Stomach (tissue), 8 donors: ENCODE measurements at regions not wholly inside any gene's neighbourhood (a gene's known extent, or its start where the extent isn't known, plus 50 kb on each side); places are given as distances from the start of the nearest gene placed in this dataset.

ENCODE experiments used
- DNase-seq, 2 donors: peaks; one replicate each; pipeline versions ENCODE4 v3.0.0 to v3.0.0-alpha.2; 2013 to 2019
- H3K27ac ChIP-seq, 5 donors: fragments of 200-600 bp in 4 of 5; sonication (generic) in 4 of 5; one replicate each; pipeline ENCODE4 v1.5.1; 2013 to 2019; ENCODE audit warnings: mild to moderate bottlenecking in 1 of 5, moderate library complexity in 1 of 5
- H3K27me3 ChIP-seq, 3 donors: fragments of 200-600 bp; sonication (generic); one replicate each; pipeline ENCODE4 v1.5.1; 2017 to 2019; ENCODE audit warnings: mixed run types in 1 of 3
- H3K36me3 ChIP-seq, 4 donors: fragments of 200-600 bp; sonication (generic); 1 replicate in 3 of 4; 2 replicates in 1 of 4; pipeline ENCODE4 v1.5.1; 2016 to 2019
- H3K4me1 ChIP-seq, 4 donors: fragments of 200-600 bp; sonication (generic); one replicate each; pipeline ENCODE4 v1.5.1; 2016 to 2019
- H3K4me3 ChIP-seq, 4 donors: fragments of 200-600 bp; sonication (generic) in 3 of 4; one replicate each; pipeline ENCODE4 v1.5.1; 2016 to 2019; ENCODE audit warnings: mild to moderate bottlenecking in 1 of 4
- H3K9me3 ChIP-seq, 4 donors: fragments of 200-600 bp; sonication (generic); one replicate each; pipeline ENCODE4 v1.5.1; 2016 to 2019
- CTCF ChIP-seq, 7 experiments: fragments of 450-650 bp in 4 of 7; fragments of 200-600 bp in 3 of 7; sonication (generic) in 3 of 7; IDR thresholded peaks; one replicate each; pipeline ENCODE4 v1.5.1; 2016 to 2019; ENCODE audit warnings: antibody characterized with exemption in 7 of 7, control low read depth in 2 of 7, mild to moderate bottlenecking in 1 of 7
- EP300 ChIP-seq: sonication (generic); formaldehyde crosslinking; IDR thresholded peaks from one replicate; pipeline ENCODE4 v1.6.1; 2017; ENCODE audit warnings: antibody characterized with exemption
- POLR2A ChIP-seq, 4 donors: fragments of 450-650 bp; IDR thresholded peaks; one replicate each; pipeline ENCODE4 v1.6.1; 2016; ENCODE audit warnings: antibody characterized with exemption in 4 of 4, control low read depth in 2 of 4, mild to moderate bottlenecking in 1 of 4, moderate library complexity in 1 of 4
- POLR2AphosphoS5 ChIP-seq, 3 donors: sonication (generic); formaldehyde crosslinking; IDR thresholded peaks; one replicate each; pipeline ENCODE4 v1.6.1; 2016; ENCODE audit warnings: antibody characterized with exemption in 3 of 3
- WGBS, 5 donors: extraction: QIAGEN DNeasy Blood & Tissue Kit in 3 of 5; methylation state at CpG; one replicate each; pipeline versions ENCODE4 v1.1.5 to v1.1.7; 2013 to 2018; 5-methylcytosine and 5-hydroxymethylcytosine counted together
- intact Hi-C: fragments of 100-400 bp; cut with DNase I; formaldehyde crosslinking; loops from one replicate; pipeline ENCODE4 v1.15.1; 2023; ENCODE audit warnings: low total_unique reads
- donor health status: healthy with polysubstance abuse.
- donor health status: Bipolar disorder and iron deficiency.
- donor health status: healthy.

GRCh38 chr5:5979761-5980537 is 398.4 kb downstream of the MED10 start:
- H3K27ac ChIP-seq: no peak overlapping the region
- no peaks in the 10 kb centered on the region for H3K4me1 ChIP-seq
- H3K36me3 ChIP-seq: no peaks in the 10 kb centered on the region
- no peak for DNase-seq
- WGBS, 5 donors: 38 to 50% (median 42%) methylated on average over 6 of the region's 6 CpGs
- H3K27me3 ChIP-seq: no peaks in the 10 kb centered on the region
- H3K4me3 ChIP-seq: no peak overlapping the region
- no peaks in the 10 kb centered on the region for H3K9me3 ChIP-seq
- TF ChIP-seq EP300: no peak
- no peak for TF ChIP-seq POLR2AphosphoS5 (IDR thresholded peaks at IDR 0.05)
- intact Hi-C loops: no loop called here

GRCh38 chr5:5979377-5979760 is 399.0 kb downstream of the MED10 start:
- no peaks in the 10 kb centered on the region for H3K27me3 ChIP-seq
- no peaks in the 10 kb centered on the region for H3K36me3 ChIP-seq
- H3K27ac ChIP-seq: no peak overlapping the region
- peak in 1 of 2 donors; percentile 10 for DNase-seq
- TF ChIP-seq CTCF (IDR thresholded peaks at IDR 0.05) (no peak), POLR2AphosphoS5 (IDR thresholded peaks at IDR 0.05) (no peak), EP300 (no peak), POLR2A (IDR thresholded peaks at IDR 0.05) (no peak)
- H3K4me3 ChIP-seq: no peak overlapping the region
- intact Hi-C loops: no loop called here
- no peaks in the 10 kb centered on the region for H3K9me3 ChIP-seq
- H3K4me1 ChIP-seq: no peaks in the 10 kb centered on the region
- WGBS, 5 donors: 67 to 83% (median 80%) methylated on average over 3 of the region's 3 CpGs

- H3K4me1 ChIP-seq: no peaks in the 10 kb centered on the region
- TF ChIP-seq EP300: no peak
- no peak for TF ChIP-seq POLR2AphosphoS5 (IDR thresholded peaks at IDR 0.05)
- TF ChIP-seq CTCF (IDR thresholded peaks at IDR 0.05): no peak
- no peak for TF ChIP-seq POLR2A (IDR thresholded peaks at IDR 0.05)
- intact Hi-C loops: no loop called here
- H3K27ac ChIP-seq: no peak overlapping the region
- WGBS, 5 donors: 67 to 82% (median 80%) methylated on average over 10 of the region's 10 CpGs
- no peaks in the 10 kb centered on the region for H3K36me3 ChIP-seq
- H3K27me3 ChIP-seq: no peaks in the 10 kb centered on the region
- H3K4me3 ChIP-seq: no peak overlapping the region
- DNase-seq: no peak
- H3K9me3 ChIP-seq: no peaks in the 10 kb centered on the region
Measured at GRCh38 chr5:5978501-5979376, 399.6 kb downstream of the MED10 start.

- TF ChIP-seq POLR2A (IDR thresholded peaks at IDR 0.05) (no peak), EP300 (no peak), POLR2AphosphoS5 (IDR thresholded peaks at IDR 0.05) (no peak), CTCF (IDR thresholded peaks at IDR 0.05) (no peak)
- 73 to 85% (median 82%) methylated on average over 5 of the region's 5 CpGs for WGBS, 5 donors
- no peak overlapping the region for H3K27ac ChIP-seq
- no peak for DNase-seq
- no peaks in the 10 kb centered on the region for H3K4me1 ChIP-seq
- no peaks in the 10 kb centered on the region for H3K27me3 ChIP-seq
- no peaks in the 10 kb centered on the region for H3K9me3 ChIP-seq
- H3K4me3 ChIP-seq: no peak overlapping the region
- no peaks in the 10 kb centered on the region for H3K36me3 ChIP-seq
- intact Hi-C loops: no loop called here
Measured at GRCh38 chr5:5971203-5971602, 407.1 kb downstream of the MED10 start.
